Cardiac fibroblast (primary cell): ENCODE measurements at regions not wholly inside any gene's neighbourhood (a gene's known extent, or its start where the extent isn't known, plus 50 kb on each side); places are given as distances from the start of the nearest gene placed in this dataset.

Source experiments
- DNase-seq, 2 donors: peaks; one replicate each; pipeline versions ENCODE4 v3.0.0 to v3.0.0-alpha.2; 2010; ENCODE audit warnings: low read depth in 2 of 2
- H3K4me3 ChIP-seq, 2 donors: replicated peaks in 1 of 2; 1 replicate in 1 of 2; 2 replicates in 1 of 2; pipeline ENCODE4 v1.5.1; 2011; ENCODE audit warnings: low read depth in 2 of 2, low read length in 2 of 2, mild to moderate bottlenecking in 2 of 2, moderate library complexity in 1 of 2
- TF ChIP-seq, protein P1 (sequence below): IDR thresholded peaks from one replicate; pipeline ENCODE4 v1.5.1; 2011; ENCODE audit warnings: low read depth, mild to moderate bottlenecking, low read length, inconsistent platforms

DNA sequence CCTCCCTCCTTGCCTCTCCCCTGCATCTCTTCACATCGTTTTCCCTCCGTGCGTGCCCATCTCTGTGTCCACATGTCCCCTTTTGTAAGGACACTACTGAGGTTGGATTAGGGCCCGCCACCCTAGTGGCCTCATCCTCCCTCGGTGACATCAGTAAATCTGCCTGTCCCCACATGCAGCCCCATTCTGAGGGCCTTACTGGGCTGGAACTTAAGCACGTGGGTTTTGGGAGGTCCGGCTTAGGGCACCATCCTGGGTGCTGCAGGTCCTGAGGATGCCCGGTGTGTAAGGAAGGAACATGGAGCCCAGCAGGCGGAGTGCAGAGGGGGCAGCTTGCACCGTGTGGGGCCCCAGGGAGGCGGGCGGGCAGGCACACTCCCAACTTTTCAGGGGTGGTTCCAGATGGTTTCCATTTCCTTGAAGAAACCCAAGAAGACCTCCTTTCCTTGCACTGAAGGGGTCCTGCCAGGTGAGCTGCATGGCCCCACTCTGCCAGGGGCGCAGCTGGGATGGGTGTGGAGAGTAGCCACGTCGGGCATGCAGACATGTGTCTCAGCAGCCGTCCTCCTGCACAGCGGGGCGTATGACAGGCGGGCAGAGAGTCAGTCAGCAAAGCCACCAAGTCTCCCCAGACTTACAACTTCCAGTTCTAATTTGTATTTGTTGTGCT, 329.9 kb downstream of the QKI start:
- TF ChIP-seq, protein P1, sequence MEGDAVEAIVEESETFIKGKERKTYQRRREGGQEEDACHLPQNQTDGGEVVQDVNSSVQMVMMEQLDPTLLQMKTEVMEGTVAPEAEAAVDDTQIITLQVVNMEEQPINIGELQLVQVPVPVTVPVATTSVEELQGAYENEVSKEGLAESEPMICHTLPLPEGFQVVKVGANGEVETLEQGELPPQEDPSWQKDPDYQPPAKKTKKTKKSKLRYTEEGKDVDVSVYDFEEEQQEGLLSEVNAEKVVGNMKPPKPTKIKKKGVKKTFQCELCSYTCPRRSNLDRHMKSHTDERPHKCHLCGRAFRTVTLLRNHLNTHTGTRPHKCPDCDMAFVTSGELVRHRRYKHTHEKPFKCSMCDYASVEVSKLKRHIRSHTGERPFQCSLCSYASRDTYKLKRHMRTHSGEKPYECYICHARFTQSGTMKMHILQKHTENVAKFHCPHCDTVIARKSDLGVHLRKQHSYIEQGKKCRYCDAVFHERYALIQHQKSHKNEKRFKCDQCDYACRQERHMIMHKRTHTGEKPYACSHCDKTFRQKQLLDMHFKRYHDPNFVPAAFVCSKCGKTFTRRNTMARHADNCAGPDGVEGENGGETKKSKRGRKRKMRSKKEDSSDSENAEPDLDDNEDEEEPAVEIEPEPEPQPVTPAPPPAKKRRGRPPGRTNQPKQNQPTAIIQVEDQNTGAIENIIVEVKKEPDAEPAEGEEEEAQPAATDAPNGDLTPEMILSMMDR, result no peak
- no peak overlapping the region for H3K4me3 ChIP-seq
- no peak for DNase-seq

DNA sequence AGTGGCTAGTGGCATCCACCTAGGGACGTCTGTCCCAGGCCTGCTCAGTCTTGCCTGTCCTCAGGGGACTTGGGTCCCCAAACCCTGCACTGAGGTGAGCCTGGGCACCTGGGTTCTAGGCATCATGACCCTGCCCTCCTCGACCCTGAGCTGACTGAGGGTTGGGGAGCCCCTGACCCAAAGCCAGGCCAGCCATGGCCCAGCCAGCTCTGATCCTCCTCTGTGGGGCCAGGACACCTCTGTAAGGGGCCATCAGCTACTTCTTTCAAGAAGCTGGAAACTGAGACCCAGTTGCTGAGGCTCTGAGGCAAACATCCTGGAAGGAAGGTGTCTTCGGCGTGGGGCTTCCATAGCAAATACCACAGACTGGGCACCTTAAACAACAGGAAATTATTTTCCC, 329.3 kb downstream of the QKI start:
- DNase-seq, result no peak
- TF ChIP-seq, protein P1, result no peak
- no peak overlapping the region for H3K4me3 ChIP-seq

DNA sequence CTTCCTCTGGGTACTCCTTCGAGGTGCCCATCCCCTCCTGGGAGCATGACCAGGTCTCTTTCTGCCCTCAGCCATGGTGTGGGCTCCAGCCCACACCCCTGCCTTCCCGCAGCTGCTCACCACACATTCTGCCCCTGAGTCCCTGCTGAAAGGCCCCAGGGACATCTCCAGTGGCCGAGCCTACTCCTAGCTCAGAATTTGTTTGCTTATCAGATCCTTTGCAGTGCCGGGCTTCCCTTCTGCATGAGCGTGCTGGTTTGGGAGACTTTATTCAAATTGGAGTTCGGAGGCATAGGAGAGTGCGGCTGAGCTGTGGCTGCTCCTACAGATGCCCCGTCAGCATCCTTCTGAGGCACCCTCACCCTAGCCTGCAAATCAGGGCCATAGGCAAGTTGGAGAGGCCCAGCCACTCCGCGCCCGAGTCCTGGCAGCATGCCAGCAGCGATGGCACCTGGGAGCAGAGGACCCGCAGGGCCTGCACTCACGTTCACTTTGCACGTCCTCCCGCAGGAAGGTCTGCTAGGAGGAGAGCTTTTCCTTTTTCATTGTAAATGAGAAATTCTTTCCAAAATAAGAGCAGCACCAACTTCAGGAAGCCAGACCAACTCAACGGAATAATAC, 327.3 kb downstream of the QKI start:
- no peak overlapping the region for H3K4me3 ChIP-seq
- DNase-seq, result no peak
- TF ChIP-seq, protein P1, result no peak

DNA sequence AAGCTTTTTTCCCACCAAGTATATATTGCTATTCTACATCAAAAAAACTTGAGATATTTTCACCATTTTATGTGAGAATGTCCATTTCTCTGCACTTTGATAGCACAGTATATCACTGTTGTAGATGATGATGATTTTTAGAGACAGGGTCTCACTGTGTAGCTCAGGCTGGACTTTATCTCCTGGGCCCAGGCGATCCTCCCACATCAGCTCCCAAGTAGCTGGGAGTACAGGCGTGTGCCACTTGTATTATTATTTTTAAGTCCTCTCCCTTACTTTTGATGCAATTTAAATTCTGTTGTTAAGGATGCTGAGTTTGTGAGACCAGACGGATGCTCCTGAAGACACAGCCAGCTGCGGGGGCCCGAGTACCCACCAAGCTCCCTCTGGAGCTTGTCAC, 326.8 kb downstream of the QKI start:
- no peak for DNase-seq
- TF ChIP-seq, protein P1, result no peak
- no peak overlapping the region for H3K4me3 ChIP-seq

DNA sequence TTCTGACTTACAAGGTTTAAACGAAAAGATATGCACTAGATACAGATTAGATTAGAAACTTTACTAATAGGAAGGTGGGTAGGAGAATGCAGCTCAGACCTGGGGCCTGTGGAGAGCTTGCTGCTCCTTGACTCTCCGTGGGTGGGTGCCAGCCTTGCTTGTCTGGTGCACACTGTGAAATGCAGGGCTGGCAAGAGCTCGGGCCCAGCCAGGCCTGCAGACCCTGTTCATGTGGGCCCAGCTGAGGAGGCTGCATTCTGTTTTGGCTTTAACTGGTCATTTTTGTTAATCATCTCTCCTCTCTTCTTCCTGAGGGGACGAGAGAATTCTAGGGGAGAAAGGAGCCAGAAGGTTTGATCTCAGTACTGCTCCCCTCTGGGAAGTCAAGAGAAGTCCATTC, 325.4 kb downstream of the QKI start:
- TF ChIP-seq, protein P1, result no peak
- DNase-seq, result no peak
- H3K4me3 ChIP-seq, result no peak overlapping the region

DNA sequence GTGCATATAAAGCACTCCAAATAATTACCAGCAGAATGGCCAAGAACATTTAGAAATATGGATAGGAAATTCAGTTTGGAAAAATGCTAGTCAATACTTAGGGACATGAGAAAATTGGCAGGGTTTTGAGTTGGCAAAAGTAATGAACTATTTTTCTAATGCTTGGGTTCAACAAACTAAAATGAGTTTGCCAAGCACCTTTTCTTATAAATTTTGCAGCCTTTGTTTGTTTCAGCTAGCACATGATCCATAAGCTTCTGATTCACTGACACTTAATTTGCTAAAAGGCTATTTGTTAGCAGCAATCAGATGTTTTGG, 324.8 kb downstream of the QKI start:
- no peak overlapping the region for H3K4me3 ChIP-seq
- TF ChIP-seq, protein P1, result no peak
- DNase-seq, result no peak
